22Rv1 (cell line): ENCODE measurements at regions not wholly inside any gene's neighbourhood (a gene's known extent, or its start where the extent isn't known, plus 50 kb on each side); places are given as distances from the start of the nearest gene placed in this dataset.

Experiments
- H3K27ac ChIP-seq: fragments of 450-650 bp; 2 replicates; pipeline ENCODE4 v1.5.1; 2017
- ZFX ChIP-seq: fragments of 450-650 bp; IDR thresholded peaks from 2 replicates; pipeline ENCODE4 v1.6.1; 2017; ENCODE audit warnings: antibody characterized with exemption, borderline replicate concordance
- TF ChIP-seq, protein P1 (sequence below): fragments of 450-650 bp; IDR thresholded peaks from 2 replicates; pipeline ENCODE4 v1.5.1; 2017; ENCODE audit warnings: mild to moderate bottlenecking

DNA sequence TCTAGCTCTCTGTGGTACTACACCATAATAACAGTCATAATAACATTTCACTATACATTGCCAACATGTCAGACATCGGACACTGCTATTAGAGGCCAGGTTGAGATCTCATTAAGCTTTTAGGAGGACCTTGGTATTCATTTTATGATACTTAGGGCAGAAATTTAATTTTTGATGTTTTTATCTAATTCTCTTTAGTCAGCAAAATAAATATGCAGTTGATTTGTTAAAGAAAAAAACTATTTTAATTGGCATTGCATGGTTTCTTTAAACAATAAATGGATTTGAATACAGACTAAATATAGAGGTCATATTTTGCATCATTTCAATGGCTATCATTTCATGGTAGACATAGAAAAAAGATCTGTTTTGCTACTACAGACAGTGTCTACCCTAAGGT lies 308.7 kb downstream of the PRDM5 start:
- no peak overlapping the region for H3K27ac ChIP-seq
- TF ChIP-seq, protein P1, sequence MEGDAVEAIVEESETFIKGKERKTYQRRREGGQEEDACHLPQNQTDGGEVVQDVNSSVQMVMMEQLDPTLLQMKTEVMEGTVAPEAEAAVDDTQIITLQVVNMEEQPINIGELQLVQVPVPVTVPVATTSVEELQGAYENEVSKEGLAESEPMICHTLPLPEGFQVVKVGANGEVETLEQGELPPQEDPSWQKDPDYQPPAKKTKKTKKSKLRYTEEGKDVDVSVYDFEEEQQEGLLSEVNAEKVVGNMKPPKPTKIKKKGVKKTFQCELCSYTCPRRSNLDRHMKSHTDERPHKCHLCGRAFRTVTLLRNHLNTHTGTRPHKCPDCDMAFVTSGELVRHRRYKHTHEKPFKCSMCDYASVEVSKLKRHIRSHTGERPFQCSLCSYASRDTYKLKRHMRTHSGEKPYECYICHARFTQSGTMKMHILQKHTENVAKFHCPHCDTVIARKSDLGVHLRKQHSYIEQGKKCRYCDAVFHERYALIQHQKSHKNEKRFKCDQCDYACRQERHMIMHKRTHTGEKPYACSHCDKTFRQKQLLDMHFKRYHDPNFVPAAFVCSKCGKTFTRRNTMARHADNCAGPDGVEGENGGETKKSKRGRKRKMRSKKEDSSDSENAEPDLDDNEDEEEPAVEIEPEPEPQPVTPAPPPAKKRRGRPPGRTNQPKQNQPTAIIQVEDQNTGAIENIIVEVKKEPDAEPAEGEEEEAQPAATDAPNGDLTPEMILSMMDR = no peak
- no peak for TF ChIP-seq ZFX

DNA sequence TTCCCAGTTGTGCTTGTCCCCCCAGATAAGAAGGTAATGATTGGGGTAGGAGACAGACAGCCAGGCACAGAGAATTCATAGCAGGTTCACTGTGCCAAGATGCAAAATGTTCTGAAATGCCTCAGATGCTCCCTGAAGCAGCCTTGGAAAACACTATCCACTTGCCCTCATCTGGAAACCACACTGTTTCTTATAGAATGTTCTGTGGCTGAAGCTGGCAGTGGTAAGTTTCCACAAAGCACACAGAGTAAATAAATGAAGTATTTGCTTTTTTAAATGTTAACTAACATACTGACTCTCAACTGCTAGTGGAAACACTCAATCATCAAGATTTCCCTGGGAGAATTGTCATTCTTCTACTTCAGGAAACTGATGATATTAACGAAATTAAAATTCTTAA lies 311.4 kb downstream of the PRDM5 start:
- no peak overlapping the region for H3K27ac ChIP-seq
- TF ChIP-seq, protein P1 = no peak
- TF ChIP-seq ZFX = no peak

DNA sequence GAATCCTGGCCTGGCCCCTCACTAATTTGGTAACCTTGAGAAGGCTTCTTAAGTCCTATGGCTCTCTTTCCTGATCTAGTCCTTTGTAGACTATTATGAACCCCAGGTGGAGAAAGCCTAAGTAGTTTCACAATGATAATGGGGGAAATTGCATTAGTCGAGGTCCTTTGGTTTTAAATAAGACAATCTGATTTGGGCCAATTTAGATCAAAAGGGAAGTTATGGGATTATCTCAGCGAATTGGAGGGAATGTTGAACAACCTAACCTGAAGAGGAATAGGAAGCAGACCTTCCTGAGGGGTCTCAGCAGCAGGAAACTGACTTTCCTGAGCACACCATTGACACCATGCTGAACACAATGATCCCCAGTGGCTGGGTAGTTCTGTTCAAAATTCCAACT lies 331.5 kb downstream of the PRDM5 start:
- H3K27ac ChIP-seq = no peak overlapping the region
- TF ChIP-seq ZFX = no peak
- TF ChIP-seq, protein P1 = no peak

DNA sequence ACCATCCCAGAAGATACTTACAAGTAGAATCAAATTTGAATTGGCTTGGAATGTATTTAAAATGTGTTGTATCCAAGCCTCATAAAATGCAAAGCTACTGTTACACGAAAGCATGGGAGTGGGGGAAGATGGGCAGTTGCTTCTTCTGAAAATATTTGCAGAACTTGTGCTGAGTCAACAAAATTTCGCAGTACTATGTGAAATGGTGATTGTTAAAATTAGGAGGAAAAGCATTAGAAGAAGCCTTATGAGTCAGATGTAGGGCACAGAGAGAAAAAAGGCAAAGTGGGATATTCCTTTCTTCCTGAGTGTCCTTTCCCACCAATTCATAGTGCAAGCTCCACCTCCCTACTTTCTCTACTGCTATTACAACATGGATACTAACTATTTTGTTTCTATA lies 332.7 kb downstream of the PRDM5 start:
- H3K27ac ChIP-seq = no peak overlapping the region
- TF ChIP-seq ZFX = no peak
- TF ChIP-seq, protein P1 = no peak

DNA sequence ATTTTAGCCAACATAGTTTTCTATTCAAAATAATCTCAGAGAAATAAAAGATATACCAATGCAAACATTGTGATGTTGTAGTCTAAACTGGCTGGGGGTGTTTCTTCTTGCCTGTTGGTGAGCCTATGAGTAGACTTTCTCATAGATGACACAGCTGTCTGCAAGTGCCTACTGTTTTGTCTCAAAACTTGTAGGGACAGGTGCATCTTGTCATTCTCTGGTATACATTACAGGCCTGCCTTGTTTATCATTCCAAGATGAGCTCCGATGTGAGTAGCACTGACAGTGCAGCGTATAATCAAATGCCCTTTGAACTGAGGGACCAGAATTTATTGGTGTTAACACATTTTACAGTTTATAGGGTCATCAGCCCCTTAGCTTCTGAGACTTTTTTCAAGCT lies 353.8 kb downstream of the PRDM5 start:
- H3K27ac ChIP-seq = no peak overlapping the region
- TF ChIP-seq, protein P1 = no peak
- no peak for TF ChIP-seq ZFX

DNA sequence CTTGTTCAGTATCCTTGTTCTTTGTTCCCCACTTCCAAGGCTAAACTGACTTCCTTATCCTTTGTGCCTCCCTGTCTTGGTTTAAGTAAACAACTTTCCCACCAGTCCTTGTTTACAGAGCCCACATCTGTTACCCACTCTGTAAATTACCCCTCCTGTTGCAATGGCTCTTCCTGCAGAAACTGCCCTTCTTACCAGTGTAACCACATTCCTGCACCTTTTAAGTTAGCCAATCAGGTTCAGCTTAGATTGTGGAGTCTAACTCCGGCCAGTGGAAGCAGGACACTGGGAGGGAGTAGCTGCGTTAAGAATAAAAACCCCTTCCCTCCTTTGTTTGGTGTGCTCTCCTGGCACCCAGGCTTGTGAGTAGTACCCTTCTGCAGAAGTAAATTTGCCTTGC lies 360.9 kb downstream of the PRDM5 start:
- no peak overlapping the region for H3K27ac ChIP-seq
- no peak for TF ChIP-seq ZFX
- TF ChIP-seq, protein P1 = no peak

DNA sequence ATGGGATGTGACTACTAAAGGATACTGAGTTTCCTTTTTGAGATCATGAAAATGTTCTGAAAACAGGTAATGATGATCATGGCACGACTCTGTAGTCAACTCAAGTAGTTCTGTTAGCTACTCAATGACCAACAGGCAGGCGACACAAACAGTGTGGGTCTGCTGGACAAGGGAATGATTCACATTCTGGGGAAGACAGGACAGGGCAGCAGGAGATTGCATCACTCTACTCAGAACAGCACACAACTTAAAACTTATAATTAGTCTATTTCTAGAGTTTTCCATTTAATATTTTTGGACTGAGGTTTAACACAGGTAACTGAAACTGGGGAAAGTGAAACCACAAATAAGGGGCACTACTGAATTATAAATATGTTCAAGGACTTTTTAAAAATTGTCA lies 365.2 kb downstream of the PRDM5 start:
- TF ChIP-seq, protein P1 = no peak
- no peak for TF ChIP-seq ZFX
- no peak overlapping the region for H3K27ac ChIP-seq
